ENCODE measurements at regions not wholly inside any gene's neighbourhood (a gene's known extent, or its start where the extent isn't known, plus 50 kb on each side); places are given as distances from the start of the nearest gene placed in this dataset.
A peak's percentile ranks its signal among the peaks of the same experiment; 100 is the strongest.

- TF ChIP-seq POLR2A (IDR thresholded peaks at IDR 0.05) (no peak), POLR2AphosphoS5 (IDR thresholded peaks at IDR 0.05) (no peak), EP300 (IDR thresholded peaks at IDR 0.05; ENCODE audit: low read depth) (no peak)
- TF ChIP-seq, protein P1, sequence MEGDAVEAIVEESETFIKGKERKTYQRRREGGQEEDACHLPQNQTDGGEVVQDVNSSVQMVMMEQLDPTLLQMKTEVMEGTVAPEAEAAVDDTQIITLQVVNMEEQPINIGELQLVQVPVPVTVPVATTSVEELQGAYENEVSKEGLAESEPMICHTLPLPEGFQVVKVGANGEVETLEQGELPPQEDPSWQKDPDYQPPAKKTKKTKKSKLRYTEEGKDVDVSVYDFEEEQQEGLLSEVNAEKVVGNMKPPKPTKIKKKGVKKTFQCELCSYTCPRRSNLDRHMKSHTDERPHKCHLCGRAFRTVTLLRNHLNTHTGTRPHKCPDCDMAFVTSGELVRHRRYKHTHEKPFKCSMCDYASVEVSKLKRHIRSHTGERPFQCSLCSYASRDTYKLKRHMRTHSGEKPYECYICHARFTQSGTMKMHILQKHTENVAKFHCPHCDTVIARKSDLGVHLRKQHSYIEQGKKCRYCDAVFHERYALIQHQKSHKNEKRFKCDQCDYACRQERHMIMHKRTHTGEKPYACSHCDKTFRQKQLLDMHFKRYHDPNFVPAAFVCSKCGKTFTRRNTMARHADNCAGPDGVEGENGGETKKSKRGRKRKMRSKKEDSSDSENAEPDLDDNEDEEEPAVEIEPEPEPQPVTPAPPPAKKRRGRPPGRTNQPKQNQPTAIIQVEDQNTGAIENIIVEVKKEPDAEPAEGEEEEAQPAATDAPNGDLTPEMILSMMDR (IDR thresholded peaks at IDR 0.05), result no peak
- in situ Hi-C loops (cut with MboI; ENCODE audit: low pct_ligation_motif_present in 1 of 4, low pct_unique_long_range_greater_than_20kb in 1 of 4, low sequenced_read_pairs in 3 of 4), result loop anchor here in 1 of 4 donors (25.0 kb wide), 1 partner anchor 106 kb away; no protein-coding TSS in a partner anchor
- H3K27me3 ChIP-seq, result no peaks in the 10 kb centered on the region
- no peak for DNase-seq
- intact Hi-C loops (cut with DNase I; ENCODE audit: low total_unique reads), result no loop called here
- no peaks in the 10 kb centered on the region for H3K9me3 ChIP-seq
- H3K4me1 ChIP-seq, result peaks cover 0 to 9% (median 7%) of the 10 kb centered on the region in 4 donors
- H3K27ac ChIP-seq, result no peak overlapping the region
- H3K4me3 ChIP-seq, result no peak overlapping the region
- no peaks in the 10 kb centered on the region for H3K36me3 ChIP-seq
- WGBS, 2 donors (ENCODE audit: low coverage in 1 of 2), result 79 to 100% methylated on average over 2 to 3 of the region's 3 CpGs
Observed at GRCh38 chr9:91055845-91056244, 254.2 kb downstream of the SYK start.

DNA sequence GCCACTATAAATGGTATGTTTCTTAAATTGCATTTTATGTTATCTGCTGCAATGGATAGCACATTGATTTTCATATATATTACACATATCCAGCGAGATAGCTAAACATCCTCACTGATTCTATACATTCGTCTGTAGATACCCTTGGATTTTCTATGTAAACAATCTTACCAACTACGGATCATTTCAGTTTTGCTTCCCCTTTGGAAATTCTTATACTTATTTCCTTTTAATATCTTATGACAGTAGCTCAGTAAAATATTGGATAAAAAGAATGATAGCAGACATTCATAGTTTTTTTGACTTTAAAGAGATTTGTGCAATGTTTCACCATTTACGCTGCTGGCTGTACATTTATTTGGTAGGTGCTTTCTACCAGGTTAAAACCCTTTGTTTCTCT lies 254.9 kb downstream of the SYK start:
- in situ Hi-C loops (cut with MboI; ENCODE audit: low pct_ligation_motif_present in 1 of 4, low pct_unique_long_range_greater_than_20kb in 1 of 4, low sequenced_read_pairs in 3 of 4), result loop anchor here in 1 of 4 donors (25.0 kb wide), 1 partner anchor 106 kb away; no protein-coding TSS in a partner anchor
- no peaks in the 10 kb centered on the region for H3K9me3 ChIP-seq
- intact Hi-C loops (cut with DNase I; ENCODE audit: low total_unique reads), result no loop called here
- H3K27ac ChIP-seq, result no peak overlapping the region
- TF ChIP-seq, protein P1 (IDR thresholded peaks at IDR 0.05), result no peak
- TF ChIP-seq POLR2A (IDR thresholded peaks at IDR 0.05) (no peak), EP300 (IDR thresholded peaks at IDR 0.05; ENCODE audit: low read depth) (no peak), POLR2AphosphoS5 (IDR thresholded peaks at IDR 0.05) (no peak)
- H3K4me1 ChIP-seq, result peaks cover 0 to 14% (median 11%) of the 10 kb centered on the region in 4 donors
- DNase-seq, result no peak
- no peaks in the 10 kb centered on the region for H3K27me3 ChIP-seq
- H3K4me3 ChIP-seq, result no peak overlapping the region
- no peaks in the 10 kb centered on the region for H3K36me3 ChIP-seq
- WGBS, 2 donors (ENCODE audit: low coverage in 1 of 2), result 74 to 82% methylated on average over 4 of the region's 4 CpGs

DNA sequence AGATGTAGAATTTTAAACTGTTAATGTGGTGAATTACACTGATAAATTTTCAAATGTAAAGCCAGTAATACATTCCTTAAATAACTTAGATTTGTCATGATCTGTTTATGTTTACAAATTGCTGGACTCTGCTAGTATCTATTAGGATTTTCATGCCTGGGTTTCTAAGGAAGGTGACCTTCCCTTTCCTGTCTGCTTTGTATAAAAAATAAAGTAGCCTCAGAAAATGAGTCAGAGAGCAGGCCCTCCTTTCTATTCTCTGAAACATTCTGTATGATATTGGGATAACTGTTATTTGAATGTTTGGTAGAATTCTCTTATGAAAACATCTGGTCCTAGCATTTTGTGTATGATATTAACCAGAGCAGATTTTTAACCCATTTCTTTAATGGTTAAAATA lies 255.3 kb downstream of the SYK start:
- no peak overlapping the region for H3K27ac ChIP-seq
- peaks cover 0 to 14% (median 11%) of the 10 kb centered on the region in 4 donors for H3K4me1 ChIP-seq
- H3K9me3 ChIP-seq, result no peaks in the 10 kb centered on the region
- intact Hi-C loops (cut with DNase I; ENCODE audit: low total_unique reads) (no loop called here), in situ Hi-C loops (cut with MboI; ENCODE audit: low pct_ligation_motif_present in 1 of 4, low pct_unique_long_range_greater_than_20kb in 1 of 4, low sequenced_read_pairs in 3 of 4) (loop anchor here in 1 of 4 donors (25.0 kb wide), 1 partner anchor 105 kb away; no protein-coding TSS in a partner anchor)
- no peak for DNase-seq
- TF ChIP-seq POLR2A (IDR thresholded peaks at IDR 0.05) (no peak), EP300 (IDR thresholded peaks at IDR 0.05; ENCODE audit: low read depth) (no peak)
- TF ChIP-seq, protein P1 (IDR thresholded peaks at IDR 0.05), result no peak
- no peak overlapping the region for H3K4me3 ChIP-seq
- no peaks in the 10 kb centered on the region for H3K36me3 ChIP-seq
- H3K27me3 ChIP-seq, result no peaks in the 10 kb centered on the region

- intact Hi-C loops (cut with DNase I; ENCODE audit: low total_unique reads), result no loop called here
- H3K4me3 ChIP-seq, result no peak overlapping the region
- DNase-seq, result no peak
Observed at GRCh38 chr9:91059713-91060112, 258.1 kb downstream of the SYK start.

More at GRCh38 chr9:91059713-91060112, 258.1 kb downstream of the SYK start:
- peaks cover 0 to 14% (median 11%) of the 10 kb centered on the region in 4 donors for H3K4me1 ChIP-seq
- H3K27me3 ChIP-seq, result no peaks in the 10 kb centered on the region
- H3K27ac ChIP-seq, result peak overlapping the region; percentile 5 to 61 (median 40)
- no peaks in the 10 kb centered on the region for H3K9me3 ChIP-seq
- WGBS, 2 donors (ENCODE audit: low coverage in 1 of 2), result 70 to 80% methylated on average over 1 to 2 of the region's 2 CpGs
- in situ Hi-C loops (cut with MboI; ENCODE audit: low pct_ligation_motif_present in 1 of 4, low pct_unique_long_range_greater_than_20kb in 1 of 4, low sequenced_read_pairs in 3 of 4), result loop anchor here in 1 of 4 donors (25.0 kb wide), 1 partner anchor 103 kb away; no protein-coding TSS in a partner anchor
- TF ChIP-seq POLR2AphosphoS5 (IDR thresholded peaks at IDR 0.05) (peak in 1 of 3 donors; percentile 50), EP300 (IDR thresholded peaks at IDR 0.05; ENCODE audit: low read depth) (no peak)
- H3K36me3 ChIP-seq, result no peaks in the 10 kb centered on the region

Measured in transverse colon (tissue), 4 donors.